HG03139 (cell line): ENCODE measurements at regions not wholly inside any gene's neighbourhood (a gene's known extent, or its start where the extent isn't known, plus 50 kb on each side); places are given as distances from the start of the nearest gene placed in this dataset.

ENCODE experiments used
- ATAC-seq: cut with Tn5 transposase; IDR thresholded peaks from one replicate; pipeline ENCODE4 v1.9.1; 2021; ENCODE audit not compliant: unreplicated experiment

DNA sequence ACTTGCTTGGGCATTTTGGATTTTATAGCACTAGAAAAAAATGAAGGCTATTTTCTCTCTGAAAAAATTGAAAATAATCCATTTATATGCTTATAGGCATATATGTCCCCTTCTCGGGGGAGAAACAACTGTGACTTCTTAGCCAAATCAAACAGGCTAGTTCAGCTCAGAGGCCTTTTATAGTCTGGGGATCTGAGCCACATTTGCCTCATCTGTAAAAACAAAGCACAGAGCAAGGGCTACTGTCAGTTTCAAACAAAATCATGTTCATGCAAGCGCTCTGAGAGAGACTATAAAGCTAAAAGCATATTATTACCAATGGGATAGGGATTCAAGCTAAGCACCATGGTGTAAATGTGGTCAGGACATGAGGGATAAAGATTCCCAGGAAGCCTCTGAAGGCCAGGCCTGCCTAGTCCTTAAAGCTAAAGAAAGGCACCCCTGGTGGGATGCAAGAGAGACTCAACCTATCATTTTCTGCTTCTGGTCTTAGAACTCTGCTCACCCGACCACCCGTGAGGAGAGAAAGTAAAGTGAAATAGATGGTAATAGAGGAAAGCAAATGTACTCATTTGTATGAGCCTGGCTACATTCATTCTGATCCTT lies 51.0 kb upstream of the IL12A start:
- no peak for ATAC-seq

GRCh38 chr3:159938714-159939113 lies 49.9 kb upstream of the IL12A start:
- ATAC-seq, result no peak
